OCI-M1 (cell line): ENCODE measurements at regions not wholly inside any gene's neighbourhood (a gene's known extent, or its start where the extent isn't known, plus 50 kb on each side); places are given as distances from the start of the nearest gene placed in this dataset.
A peak's percentile ranks its signal among the peaks of the same experiment; 100 is the strongest.

Experiments used
- DNase-seq: peaks from one replicate; lab custom pipeline; 2025; lab: John Stamatoyannopoulos, UW

DNA sequence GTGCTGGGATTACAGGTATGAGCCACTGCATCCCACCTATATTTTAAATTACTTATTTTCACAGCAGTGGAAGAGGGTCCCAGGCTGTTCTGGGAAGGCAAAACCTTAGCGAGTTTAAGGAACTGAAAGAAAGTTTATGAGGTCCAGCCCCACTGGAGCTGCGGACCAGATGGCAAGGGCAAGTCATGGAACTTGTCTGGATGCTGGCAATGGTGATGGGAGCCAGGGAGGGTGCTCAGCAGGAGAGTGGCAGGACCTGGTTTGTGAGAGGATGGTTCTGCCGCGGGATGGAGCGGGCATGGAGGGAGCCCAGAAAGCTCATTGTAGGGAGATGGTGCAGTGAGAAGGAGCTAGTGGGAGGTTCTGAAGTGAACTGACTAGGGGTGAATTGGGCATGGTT is 50.6 kb upstream of the SLC45A1 start:
- DNase-seq = no peak

DNA sequence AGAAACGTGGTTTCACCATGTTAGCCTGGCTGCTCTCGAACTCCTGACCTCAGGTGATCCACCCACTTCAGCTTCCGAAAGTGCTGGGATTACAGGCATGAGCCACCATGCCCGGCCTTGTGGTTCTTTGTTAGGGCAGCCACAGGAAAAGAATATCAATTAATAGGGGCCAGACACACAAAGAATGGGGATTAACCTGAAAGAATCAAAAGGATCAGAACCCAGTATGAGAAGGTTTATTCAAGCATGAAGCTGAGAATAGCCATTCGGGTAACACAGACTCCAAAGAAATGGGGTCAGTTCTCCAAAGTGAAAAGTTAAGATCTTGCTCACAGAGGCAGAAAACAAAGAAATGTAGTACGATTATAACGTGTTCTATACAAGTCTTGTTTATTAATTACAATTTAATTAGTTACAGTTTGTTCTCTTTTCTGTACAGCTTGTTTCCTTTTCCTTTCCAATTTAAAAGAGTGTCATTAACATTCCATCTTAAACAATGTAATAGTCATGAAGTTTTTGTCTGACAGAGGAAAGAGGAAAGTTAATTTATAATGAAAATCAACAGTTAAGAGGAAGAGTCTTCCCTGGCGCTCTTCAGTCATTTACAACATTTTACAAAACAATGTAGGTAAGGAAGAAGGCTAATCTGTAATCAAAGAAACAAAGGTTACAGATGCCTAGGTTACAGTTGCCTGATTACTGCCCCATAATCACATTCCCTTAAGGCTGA is 51.3 kb upstream of the SLC45A1 start:
- DNase-seq = no peak

DNA sequence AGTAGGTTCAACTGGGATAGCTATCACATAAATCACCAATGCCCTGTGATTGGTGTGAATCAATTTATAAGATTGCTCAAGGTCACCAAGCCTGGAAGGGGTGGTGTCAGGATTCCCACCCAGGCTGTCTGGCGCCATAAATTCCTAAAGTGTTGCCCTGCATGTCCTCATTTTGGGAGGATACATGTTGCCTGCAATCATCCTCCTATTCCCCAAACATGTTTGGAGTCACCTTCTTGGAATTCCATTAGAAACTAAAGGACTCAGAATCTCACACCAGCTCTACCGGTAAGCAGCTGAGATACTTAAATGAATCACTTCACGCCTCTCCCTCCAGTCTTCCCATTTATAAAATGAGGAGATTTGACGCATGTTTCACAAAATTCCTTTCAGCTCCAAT is 54.1 kb upstream of the SLC45A1 start:
- no peak for DNase-seq

DNA sequence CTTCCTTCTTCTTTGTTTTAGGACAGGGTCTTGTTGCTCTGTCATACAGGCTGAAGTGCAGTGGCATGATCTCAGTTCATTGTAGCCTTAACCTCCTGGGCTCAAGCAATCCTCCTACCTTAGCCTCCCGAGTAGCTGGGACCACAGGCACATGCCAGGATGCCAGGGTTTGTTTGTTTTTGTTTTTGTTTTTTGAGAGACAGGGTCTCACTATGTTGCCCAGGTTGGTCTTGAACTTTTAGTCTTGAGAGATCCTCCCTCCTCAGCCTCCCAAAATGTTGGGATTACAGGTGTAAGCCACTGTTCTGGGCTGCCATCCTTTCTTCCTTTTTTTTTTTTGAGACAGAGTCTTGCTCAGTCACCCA is 56.5 kb upstream of the SLC45A1 start:
- DNase-seq = no peak

DNA sequence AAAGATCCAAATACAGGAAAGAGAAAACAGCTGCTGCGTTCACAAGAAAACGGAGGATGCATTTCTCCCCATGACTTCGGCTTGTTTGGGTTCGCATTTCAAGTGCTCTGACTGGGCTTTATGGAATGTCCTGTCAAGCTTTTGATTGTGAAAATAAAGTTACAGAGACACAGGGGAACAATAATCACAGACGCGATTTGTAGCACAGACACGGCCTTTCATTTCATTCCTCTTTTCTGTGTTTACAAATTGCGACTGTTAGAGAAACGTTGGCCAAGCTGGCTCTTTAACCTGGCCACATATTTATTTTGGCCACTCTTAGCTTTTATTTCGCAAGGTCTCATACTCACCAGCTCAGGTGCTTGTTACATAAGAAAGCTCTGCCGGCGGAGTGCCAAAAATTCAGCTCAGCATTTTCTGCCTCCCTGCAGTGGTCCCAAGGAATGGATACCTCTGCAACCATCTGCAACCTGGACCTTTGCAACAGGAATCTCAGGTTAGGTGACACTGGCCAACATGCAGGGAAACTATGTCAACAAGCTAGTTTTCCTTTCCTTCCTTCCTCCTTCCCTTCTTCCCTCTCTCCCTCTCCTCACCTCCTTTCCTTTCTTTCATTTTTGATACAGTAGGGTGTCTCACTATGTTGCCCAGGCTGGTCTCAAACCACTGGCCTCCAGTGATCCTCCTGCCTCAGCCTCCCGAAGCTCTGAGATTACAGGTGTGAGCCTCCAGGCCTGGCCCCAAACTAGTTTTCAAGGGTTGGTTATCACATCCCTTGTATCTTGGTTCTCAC is 58.2 kb upstream of the SLC45A1 start:
- no peak for DNase-seq

DNA sequence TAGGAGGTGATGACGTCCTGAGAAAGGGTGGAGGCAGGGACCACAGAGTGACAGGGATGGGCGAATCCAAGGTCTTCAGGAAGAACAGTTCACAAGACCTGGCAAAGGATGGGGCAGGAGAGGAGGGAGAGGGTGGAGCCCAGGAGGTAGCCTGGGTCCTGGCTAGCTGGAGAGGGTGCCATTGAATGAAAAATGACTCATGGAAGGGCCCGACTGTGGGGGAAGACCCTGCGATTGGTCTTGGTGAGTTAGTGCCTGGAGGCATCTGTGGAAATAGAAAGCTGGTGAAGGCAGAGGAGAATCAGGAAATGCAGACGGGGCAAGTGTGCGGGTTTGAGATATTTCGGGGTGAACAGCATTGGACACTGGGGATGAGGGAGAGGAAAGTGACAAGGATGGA is 60.3 kb upstream of the SLC45A1 start:
- no peak for DNase-seq

DNA sequence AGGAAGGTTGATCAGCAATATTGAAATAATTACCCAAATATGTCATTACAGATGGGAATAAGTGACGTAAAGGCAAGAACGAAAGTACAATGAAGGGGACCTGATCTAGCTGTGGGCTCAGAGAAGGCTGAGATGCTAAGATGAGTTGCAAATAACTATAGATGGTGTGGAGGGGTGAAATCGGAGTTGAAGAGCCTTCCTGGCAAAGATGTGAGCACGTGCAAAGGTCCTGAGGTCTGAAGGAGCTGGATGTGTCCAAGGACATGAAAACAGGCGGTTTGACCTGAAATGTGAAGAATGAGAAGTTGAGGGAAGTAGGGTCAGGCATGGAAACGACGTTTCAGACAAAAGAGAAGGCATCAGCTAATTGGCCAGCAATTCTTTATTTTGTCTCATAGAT is 61.6 kb upstream of the SLC45A1 start:
- DNase-seq = no peak

DNA sequence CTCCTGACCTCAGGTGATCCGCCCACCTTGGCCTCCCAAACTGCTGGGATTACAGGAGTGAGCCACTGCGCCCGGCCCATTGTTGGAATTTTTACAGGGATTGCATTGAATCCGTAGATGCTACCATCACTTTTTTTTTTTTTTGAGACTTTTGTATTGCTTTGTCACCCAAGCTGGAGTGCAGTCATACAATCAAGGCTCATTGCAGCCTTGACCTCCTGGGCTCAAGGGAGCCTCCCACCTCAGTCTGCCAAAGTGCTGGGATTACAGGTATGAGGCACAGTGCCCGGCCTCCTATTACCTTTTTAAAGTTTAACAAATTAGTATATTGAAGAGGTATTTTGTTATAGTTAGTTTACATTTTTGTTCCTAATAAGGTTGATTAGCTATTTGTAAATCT is 62.2 kb upstream of the SLC45A1 start:
- DNase-seq = no peak

DNA sequence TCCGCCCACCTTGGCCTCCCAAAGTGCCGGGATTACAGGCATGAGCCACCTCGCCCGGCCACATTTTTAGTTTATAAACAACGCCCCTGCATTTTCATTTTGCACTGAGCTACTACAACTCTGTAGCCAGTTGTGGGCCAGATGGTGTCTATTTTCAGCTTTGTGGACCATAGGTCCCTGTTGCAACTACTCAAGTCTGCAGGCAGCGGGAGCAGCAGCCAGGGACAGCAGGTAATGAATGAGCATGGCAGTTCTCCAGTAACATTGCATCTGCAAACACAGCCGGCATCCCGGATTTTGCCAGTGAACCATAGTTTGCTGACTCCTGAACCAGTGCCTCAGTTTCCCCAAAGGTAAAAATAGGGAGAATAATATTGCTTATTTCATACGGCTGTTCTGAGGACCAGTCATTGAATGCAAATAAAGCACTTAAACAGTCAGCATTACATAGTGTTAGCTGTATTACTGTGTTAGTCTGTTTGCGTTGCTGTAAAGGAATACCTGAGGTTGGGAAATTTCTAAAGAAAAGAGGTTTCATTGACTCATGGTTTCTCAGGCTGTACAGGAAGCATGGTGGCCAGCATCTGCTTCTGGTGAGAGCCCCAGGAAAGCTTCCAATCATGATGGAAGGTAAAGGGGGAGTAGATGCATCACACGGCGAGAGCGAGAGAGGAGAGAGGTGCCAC is 65.5 kb upstream of the SLC45A1 start:
- DNase-seq = no peak

DNA sequence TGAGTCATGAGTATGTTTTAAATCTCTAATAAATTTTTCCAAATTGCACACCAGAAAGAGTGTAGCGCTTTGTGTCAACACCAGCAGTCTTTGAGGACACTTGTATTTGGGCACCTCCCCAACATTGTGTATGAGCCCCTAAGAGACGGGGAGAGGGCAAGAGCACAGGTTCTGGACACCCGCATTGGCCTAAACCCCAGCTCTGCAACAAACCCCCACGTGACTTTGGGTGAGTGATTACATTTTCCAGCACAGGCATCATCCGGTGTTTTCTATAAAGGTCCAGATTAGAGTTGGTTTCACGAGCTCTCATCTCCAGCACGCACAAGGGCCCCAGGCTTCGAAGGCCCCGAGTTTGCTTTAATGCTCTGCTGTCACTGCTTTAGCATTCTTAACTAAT is 66.3 kb upstream of the SLC45A1 start:
- DNase-seq = no peak

DNA sequence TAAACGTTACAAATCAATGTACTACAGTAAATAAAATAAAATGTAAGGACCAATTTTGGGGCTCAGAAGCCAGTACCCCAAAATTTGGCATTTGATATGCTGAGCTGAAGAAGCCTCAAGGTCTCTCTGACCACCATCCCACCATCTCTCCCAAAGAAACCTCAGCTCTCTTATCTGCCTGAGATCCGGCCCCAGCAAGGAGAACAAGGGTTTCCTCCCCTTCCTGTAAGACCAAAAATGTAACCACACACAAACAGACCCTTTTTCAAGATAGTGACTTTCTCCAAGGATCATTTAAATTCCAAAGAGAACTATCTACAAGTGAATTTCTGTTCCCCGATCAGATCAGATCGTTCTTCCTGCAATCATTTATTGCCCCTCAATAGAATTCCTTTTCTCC is 68.1 kb upstream of the SLC45A1 start:
- DNase-seq = peak; percentile 48

DNA sequence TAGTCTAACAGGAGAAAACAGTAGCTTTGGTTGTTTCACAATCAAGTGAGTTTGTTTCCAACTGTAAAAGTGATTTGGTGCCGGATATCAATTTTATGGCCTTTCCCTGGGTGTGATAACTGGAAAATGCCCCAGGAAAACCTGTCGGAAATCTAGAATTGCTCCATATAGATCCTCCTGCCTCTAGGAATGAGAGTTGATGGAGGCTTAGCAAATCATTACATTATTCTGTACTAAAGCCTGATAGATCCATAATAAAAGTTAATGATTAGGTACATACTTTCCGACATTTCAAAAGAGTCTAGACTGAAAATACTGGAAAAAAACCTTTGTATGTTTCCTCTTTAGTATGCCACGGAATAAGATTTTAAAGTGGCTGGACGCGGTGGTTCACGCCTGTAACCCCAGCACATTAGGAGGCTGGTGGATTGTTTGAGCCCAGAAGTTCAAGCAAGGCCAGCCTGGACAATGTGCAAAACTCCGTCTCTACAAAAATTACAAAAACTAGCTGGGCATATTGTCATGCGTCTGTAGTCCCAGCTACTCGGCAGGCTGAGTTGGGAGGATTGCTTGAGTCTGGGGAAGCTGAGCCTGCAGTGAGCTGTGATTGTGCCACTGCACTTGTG is 70.0 kb upstream of the SLC45A1 start:
- no peak for DNase-seq

DNA sequence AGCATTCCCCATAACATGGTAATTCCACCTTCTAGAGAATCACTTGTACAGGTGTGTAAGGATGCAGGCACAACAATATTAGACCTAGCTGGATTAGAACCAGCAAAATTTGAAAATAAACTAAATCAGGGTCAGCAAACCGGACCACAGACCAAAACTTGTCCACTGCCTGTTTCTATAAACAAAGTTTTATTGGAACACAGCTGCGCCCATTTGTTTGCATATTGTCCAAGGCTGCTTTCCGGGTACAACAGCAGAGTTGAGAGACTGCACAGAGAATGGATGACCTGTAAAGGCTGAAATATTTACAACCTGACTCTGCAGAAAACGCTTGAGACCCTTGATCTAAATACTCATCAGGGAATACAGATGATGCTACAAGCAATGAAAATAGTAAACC is 73.6 kb upstream of the SLC45A1 start:
- no peak for DNase-seq

DNA sequence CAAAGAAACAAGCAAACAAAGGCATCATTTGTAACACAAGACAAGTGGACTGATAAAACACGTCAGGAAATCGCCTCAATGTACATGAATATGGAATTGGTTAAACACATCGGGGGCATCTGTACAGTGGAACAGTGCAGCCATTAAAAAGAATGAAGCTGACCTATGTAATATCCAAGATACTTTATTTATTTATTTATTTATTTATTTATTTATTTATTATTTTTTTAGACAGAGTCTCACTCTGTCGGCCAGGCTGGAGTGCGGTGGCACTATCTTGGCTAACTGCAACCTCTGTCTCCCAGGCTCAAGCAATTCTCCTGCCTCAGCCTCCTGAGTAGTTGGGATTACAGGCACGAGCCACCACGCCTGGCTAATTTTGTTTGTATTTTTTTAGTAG is 75.4 kb upstream of the SLC45A1 start:
- no peak for DNase-seq

DNA sequence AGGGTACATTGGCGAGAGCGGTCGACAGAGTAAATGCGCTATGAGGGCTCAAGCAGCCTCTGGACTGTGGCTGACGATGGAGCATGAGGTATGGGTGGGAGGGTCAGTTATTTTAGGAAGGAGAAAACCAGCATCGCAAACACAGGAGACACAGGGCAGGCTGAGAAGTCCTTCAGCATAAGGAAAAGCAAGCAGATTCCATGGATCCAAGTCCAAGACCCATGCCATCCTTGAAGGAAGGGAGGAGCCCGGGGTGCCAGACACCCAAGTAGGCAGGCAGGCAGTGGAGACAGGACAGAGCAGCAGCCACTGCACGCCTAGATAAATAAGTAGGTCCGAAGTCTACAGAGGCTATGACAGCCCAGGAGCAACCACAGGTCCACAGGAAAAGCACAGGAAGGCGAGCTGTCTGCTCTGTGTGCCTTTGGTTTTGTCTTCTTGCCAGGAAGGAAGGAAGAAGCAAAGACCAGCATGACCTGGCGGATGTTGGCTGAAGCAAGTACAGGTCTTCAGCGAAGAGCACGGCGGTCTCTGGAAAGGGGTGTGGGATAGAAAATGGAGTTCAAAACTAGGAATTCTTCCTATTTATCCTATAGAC is 76.4 kb upstream of the SLC45A1 start:
- no peak for DNase-seq

DNA sequence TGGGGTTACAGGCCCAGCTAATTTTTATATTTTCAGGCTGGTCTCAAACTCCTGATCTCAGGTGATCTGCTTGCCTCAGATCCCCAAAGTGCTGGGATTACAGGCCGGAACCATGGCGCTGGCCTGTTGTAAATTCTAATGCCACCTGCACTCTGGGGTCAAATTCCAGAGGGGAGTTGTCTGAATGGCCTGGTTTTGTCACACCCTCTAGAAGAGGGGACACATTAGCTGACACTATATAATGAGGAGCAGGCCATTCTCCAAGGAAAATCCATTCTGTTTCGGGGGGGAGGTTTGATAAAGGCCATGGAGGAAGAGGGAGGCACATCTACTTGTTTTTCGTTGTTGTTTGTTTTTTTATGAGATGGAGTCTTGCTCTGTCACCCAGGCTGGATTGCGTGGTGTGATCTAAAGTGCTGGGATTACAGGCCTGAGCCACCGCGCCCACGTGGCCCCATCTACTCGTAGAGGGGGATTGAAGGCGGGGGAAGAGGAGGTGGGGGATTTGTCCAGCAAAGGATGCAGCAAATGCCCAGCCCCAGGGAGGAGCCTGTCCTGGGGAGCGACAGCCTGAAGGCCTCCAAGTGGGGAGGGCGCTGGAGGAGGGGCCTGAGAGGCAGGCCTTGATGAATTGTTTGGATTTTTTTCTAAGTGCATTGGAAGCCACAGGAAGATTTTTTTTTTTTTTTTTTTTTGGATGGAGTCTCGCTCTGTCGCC is 78.4 kb upstream of the SLC45A1 start:
- no peak for DNase-seq

DNA sequence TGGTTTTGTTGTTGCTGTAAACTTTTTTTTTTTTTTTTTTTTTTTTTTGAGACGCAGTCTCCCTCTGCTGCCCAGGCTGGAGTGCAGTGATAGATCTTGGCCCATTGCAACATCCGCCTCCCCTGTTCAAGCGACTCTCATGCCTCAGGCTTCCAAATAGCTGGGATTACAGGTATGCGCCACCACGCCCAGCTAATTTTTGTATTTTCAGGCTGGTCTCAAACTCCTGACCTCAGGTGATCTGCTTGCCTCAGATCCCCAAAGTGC is 78.9 kb upstream of the SLC45A1 start:
- no peak for DNase-seq

DNA sequence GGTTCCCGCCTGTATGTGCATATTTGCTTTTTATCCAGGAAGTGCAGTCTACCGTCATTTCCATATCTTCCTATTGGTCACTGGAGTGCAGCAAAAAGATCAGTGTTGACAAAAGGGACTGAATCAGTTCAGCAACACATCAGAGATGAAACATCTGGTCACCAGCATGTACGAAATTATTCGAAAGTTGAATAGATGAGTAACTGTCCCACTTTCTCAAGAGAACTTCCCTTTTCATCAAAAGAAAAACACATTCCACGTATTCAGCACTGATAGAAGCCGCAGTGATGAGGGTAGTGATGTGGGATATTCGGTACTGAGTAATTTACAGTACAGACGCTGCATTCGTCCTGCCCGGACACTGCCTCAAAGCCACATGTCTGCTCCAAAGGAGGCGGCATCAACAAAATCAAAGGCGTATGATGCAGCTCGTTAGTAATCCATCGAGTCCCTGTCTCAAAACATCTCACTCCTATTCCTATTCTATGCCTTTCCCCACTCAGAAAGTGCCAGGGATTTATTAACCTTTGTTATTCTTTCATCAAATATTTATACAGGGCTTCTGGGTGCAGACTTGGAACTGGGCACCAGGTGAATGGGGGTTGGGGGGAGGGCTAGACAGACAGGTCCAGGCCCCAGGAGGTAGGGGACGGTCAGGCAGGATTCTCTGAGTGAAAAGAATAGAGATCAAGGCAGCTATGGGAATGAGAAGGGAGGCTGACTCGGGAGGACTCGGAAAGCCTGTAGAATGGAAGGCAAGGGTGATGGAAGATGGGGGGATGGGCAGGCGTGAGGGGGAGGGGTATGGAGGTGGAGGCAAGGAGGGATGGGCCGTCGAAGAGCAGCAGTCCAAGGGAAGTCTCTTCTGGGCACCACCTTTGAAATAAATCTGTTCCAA is 79.5 kb upstream of the SLC45A1 start:
- peak; percentile 19 for DNase-seq

DNA sequence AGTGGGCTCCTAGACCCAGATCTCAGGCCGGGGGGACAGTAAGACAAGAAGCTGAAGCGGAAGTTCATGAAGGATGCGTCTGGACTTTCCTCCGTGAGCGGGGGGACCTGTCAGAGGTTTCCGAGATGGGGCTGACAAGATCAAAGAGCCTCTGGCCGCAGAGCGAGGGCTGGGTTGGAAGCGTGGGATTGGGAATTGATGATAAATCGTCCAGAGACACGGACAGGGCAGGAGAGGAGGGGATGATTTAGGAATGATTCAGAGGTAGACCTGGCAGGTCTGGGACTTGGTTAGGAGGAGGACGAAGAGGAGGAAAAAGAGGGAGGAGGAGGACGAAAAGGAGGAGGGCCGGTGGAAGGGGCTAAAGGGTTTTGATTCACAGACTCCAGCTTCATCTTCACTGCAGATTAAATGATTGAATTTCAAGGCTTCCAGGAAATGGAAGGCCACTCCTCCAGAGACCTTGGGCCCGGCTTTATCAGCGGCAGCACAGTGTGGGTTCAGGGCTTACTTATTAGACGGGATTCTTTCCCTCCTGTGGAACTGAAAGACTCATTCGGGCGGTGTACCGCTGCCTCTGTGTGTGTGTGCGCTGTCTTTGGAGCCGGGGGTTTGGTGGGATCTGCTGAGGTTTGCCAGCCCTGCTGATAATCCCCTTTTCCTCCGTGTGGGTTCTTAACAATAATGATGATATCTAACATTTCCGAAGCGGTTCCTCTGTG is 85.7 kb upstream of the SLC45A1 start:
- peak; percentile 44 for DNase-seq

DNA sequence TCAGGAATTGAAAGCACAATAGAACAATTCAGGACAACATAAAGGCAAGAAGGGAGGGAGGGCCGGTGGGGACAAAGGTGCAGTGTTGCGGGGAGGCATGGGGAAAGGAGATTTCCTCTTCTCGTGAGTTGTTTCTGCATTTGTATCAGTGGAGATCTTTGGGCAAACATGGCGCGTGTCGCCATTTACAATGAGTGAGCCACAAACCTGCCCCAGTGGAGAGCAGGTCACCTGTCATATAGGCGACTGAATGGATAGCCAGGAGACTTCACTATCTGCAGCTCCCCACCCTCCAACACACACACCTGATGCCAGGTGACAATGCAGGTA is 87.7 kb upstream of the SLC45A1 start:
- no peak for DNase-seq
